ENCODE measurements at regions not wholly inside any gene's neighbourhood (a gene's known extent, or its start where the extent isn't known, plus 50 kb on each side); places are given as distances from the start of the nearest gene placed in this dataset.

DNA sequence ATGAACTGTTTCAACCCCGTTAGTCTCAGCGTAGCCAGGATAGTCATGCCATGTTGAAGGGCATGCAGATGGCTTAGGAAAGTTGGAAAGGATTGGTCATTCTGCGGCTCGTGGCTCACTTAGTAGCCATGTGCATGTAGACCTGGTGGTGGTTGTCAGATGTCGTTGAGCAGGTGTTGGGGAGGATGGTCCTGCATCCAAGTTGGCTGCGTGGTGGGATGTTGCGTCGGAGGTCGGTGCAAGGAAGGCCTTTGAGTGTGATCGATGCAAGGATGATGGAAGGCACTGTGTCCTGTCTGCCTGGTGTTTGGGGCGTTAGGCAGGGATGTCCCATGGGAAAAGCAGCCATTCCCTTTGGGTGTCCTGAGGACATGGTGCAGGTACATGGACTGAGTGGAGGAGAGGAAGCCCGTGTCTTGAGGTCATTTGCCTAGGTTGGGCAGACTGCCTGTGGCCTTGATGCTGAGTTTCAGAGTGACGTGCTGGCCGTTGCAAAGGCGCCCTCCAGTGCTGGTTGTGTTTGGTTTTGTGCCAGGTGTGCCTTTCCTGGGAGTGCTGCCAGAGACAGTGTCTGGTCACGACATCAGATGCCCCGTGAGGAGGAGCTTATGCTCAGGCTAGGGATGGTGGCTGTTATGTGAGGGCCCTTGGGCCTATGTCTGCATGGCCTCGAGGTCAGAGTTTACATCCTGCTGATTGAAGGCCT lies 103.4 kb downstream of the SNRPN start:
- no peak overlapping the region for H3K27ac ChIP-seq
- intact Hi-C loops (cut with DNase I; ENCODE audit: low total_unique reads), result no loop called here
- peaks cover 0 to 97% of the 10 kb centered on the region in 2 donors for H3K9me3 ChIP-seq

DNA sequence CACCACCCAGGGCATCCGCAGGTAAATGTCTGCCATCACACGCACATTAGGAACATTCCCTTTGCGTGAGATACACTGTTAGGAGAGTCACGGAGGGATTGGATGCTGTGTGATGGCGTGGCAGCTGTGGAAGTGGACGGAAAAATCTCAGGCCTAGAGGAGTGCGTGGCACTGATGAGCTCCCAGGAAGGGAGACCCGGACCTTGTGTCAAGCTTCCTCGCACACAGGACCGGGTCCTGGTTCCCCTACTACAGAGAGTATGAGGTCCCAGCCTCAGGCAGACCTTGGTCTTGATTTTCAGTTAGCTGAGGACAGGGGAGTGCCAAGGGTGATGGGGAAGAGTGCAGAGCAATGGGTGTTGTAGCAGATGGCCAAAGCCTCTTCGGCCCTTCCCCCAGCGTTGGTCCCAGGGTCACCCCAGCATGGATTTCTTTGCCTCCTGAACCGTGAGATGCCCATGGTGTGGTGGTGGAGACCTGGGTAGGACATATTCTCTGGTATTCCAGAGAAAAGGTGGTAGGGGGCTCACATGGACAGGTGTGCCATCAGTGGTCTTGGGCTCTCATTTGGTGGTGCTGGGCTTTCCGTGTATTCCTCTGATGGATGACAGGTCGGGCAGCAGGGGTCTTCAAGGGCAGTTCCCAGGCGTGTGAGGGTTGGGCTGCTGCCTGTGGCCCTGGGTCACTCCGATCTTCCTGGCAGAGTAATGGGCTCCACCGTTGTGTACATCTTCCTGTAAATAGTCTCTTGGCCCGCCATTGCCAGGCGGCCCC lies 105.1 kb downstream of the SNRPN start:
- intact Hi-C loops (cut with DNase I; ENCODE audit: low total_unique reads), result no loop called here
- Histone ChIP-seq H3K9me3 (peaks cover 0 to 98% of the 10 kb centered on the region in 2 donors), H3K4me1 (no peaks in the 10 kb centered on the region), H3K4me3 (no peak overlapping the region), H3K27ac (no peak overlapping the region), H3K27me3 (no peaks in the 10 kb centered on the region), H3K36me3 (no peaks in the 10 kb centered on the region)
- peak; percentile 2 for DNase-seq
- TF ChIP-seq, protein P1, sequence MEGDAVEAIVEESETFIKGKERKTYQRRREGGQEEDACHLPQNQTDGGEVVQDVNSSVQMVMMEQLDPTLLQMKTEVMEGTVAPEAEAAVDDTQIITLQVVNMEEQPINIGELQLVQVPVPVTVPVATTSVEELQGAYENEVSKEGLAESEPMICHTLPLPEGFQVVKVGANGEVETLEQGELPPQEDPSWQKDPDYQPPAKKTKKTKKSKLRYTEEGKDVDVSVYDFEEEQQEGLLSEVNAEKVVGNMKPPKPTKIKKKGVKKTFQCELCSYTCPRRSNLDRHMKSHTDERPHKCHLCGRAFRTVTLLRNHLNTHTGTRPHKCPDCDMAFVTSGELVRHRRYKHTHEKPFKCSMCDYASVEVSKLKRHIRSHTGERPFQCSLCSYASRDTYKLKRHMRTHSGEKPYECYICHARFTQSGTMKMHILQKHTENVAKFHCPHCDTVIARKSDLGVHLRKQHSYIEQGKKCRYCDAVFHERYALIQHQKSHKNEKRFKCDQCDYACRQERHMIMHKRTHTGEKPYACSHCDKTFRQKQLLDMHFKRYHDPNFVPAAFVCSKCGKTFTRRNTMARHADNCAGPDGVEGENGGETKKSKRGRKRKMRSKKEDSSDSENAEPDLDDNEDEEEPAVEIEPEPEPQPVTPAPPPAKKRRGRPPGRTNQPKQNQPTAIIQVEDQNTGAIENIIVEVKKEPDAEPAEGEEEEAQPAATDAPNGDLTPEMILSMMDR (IDR thresholded peaks at IDR 0.05), result no peak
- no peak for TF ChIP-seq POLR2A (IDR thresholded peaks at IDR 0.05)

More for the DNA sequence above, 103.4 kb downstream of the SNRPN start:
- TF ChIP-seq, protein P1 (IDR thresholded peaks at IDR 0.05), result no peak
- TF ChIP-seq POLR2A (IDR thresholded peaks at IDR 0.05), result no peak
- no peaks in the 10 kb centered on the region for H3K4me1 ChIP-seq
- DNase-seq, result peak; percentile 3 to 9
- H3K4me3 ChIP-seq, result no peak overlapping the region
- no peaks in the 10 kb centered on the region for H3K27me3 ChIP-seq
- H3K36me3 ChIP-seq, result no peaks in the 10 kb centered on the region

DNA sequence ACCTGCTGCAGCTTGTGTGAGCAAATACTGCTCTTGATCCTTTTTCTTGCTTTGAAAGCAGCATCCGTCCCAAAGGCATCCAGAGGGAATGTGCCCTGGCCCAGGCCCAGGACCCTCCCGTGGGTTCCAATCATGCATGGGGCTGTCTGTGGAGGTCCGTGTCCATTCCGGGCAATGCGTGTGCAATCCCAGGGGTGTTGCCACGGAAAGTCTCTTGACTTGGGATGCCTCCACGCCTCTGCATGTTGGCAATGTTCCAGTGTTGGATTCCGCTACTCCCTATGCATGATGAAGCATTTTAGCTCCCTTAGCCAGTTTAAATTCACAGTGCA lies 105.7 kb downstream of the SNRPN start:
- no peak overlapping the region for H3K27ac ChIP-seq
- intact Hi-C loops (cut with DNase I; ENCODE audit: low total_unique reads), result no loop called here
- H3K27me3 ChIP-seq, result no peaks in the 10 kb centered on the region
- TF ChIP-seq, protein P1 (IDR thresholded peaks at IDR 0.05), result no peak
- no peak for TF ChIP-seq POLR2A (IDR thresholded peaks at IDR 0.05)
- H3K9me3 ChIP-seq, result peaks cover 0 to 98% of the 10 kb centered on the region in 2 donors
- DNase-seq, result peak; percentile 4
- H3K4me1 ChIP-seq, result no peaks in the 10 kb centered on the region
- H3K4me3 ChIP-seq, result no peak overlapping the region
- H3K36me3 ChIP-seq, result no peaks in the 10 kb centered on the region

DNA sequence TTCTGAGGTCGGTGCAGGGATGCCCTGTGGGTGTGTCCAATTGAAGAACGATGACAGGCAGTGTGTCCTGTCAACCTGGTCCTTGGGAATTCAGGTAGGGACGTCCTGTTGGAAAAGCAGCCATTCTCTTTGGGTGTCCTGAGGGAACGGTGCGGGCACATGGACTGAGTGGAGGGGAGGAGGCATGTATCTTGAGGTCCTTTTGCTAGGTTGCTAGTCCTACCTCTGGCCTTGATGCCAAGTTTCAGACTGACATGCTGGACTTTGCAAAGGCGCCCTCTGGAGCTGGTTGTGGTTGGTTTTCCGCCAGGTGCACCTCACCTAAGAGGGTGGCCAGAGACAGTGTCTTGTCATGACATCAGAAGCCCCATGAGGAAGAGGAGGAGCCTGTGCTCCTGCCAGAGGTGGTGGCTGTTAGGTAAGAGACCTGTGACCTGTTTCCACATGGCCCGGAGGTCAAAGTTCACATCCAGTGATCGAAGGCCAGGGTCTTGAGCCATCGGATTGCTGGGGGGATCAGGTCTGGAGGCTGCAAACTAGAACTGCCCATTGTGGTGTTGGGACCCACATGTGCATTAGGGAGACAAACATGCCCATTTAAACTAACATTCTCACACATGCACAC lies 106.3 kb downstream of the SNRPN start:
- DNase-seq, result peak; percentile 5 to 6
- intact Hi-C loops (cut with DNase I; ENCODE audit: low total_unique reads), result no loop called here
- TF ChIP-seq, protein P1 (IDR thresholded peaks at IDR 0.05), result no peak
- no peaks in the 10 kb centered on the region for H3K27me3 ChIP-seq
- no peak overlapping the region for H3K4me3 ChIP-seq
- no peak overlapping the region for H3K27ac ChIP-seq
- H3K9me3 ChIP-seq, result peaks cover 0 to 98% of the 10 kb centered on the region in 2 donors
- H3K36me3 ChIP-seq, result no peaks in the 10 kb centered on the region
- H3K4me1 ChIP-seq, result no peaks in the 10 kb centered on the region

Measured in uterus (tissue), 3 donors.